ENCODE measurements at regions not wholly inside any gene's neighbourhood (a gene's known extent, or its start where the extent isn't known, plus 50 kb on each side); places are given as distances from the start of the nearest gene placed in this dataset.

DNA sequence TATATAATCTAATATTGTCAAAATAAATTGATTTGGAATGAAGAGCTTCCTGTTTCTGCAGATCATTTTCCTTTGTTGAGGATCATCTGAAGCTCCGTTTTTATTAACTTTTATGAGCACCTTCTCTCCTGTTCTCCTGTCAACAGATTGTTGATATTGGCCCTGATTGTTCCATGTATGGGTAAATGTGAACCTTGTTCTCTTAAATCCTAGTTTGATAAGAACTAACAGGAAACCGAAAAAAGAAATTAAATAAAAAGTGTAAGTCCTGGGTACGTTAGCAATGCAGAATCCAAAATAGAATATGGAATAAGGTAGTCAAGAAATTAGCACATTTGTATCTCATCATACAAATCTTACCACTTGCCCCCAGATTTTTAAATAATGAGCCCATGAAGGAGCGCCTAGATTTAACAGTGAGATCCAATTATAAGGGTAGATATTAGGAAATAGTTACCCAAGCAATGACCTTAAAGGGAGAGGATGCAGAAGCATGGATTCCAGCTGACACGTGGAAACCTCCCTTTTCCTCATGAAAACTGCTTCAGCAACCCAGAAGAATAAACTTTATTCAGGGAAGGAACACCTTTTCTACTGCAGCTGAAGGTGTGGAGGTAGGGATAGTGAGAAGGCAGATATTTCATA is 80.8 kb upstream of the PIK3R1 start:
- intact Hi-C loops (cut with DNase I, micrococcal nuclease) = no loop called here
- ChIA-PET POLR2A (no interaction called here), CTCF (no interaction called here)
- H3K4me1 ChIP-seq (ENCODE audit: insufficient read depth, low read length) = no peaks in the 10 kb centered on the region
- no peaks in the 10 kb centered on the region for H3K36me3 ChIP-seq (ENCODE audit: insufficient read depth, low read length)
- Mint-ChIP-seq H3K27me3 (peaks cover 10% of the 10 kb centered on the region), H3K36me3 (ENCODE audit: low read depth) (no peaks in the 10 kb centered on the region), H3K27ac (no peak overlapping the region), H3K4me3 (no peak overlapping the region), H3K9me3 (no peaks in the 10 kb centered on the region), H3K4me1 (ENCODE audit: low read depth) (no peaks in the 10 kb centered on the region)
- TF ChIP-seq, protein P1, sequence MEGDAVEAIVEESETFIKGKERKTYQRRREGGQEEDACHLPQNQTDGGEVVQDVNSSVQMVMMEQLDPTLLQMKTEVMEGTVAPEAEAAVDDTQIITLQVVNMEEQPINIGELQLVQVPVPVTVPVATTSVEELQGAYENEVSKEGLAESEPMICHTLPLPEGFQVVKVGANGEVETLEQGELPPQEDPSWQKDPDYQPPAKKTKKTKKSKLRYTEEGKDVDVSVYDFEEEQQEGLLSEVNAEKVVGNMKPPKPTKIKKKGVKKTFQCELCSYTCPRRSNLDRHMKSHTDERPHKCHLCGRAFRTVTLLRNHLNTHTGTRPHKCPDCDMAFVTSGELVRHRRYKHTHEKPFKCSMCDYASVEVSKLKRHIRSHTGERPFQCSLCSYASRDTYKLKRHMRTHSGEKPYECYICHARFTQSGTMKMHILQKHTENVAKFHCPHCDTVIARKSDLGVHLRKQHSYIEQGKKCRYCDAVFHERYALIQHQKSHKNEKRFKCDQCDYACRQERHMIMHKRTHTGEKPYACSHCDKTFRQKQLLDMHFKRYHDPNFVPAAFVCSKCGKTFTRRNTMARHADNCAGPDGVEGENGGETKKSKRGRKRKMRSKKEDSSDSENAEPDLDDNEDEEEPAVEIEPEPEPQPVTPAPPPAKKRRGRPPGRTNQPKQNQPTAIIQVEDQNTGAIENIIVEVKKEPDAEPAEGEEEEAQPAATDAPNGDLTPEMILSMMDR (IDR thresholded peaks at IDR 0.05) = no peak
- no peak for ATAC-seq (ENCODE audit: poor library complexity)
- DNase-seq = no peak
- H3K4me3 ChIP-seq (ENCODE audit: low read length) = no peak overlapping the region
- H3K9me3 ChIP-seq (ENCODE audit: control insufficient read depth in 1 of 2, insufficient read depth in 1 of 2, low read length in 2 of 2) = no peaks in the 10 kb centered on the region
- H3K27me3 ChIP-seq (ENCODE audit: control insufficient read depth in 1 of 2, insufficient read depth in 2 of 2, low read length in 2 of 2) = no peaks in the 10 kb centered on the region
- H3K27ac ChIP-seq (ENCODE audit: low read depth in 1 of 2, low read length in 2 of 2) = no peak overlapping the region

- Mint-ChIP-seq H3K27ac (no peak overlapping the region), H3K4me1 (ENCODE audit: low read depth) (no peaks in the 10 kb centered on the region), H3K36me3 (ENCODE audit: low read depth) (no peaks in the 10 kb centered on the region), H3K4me3 (no peak overlapping the region), H3K27me3 (peaks cover 10% of the 10 kb centered on the region), H3K9me3 (no peaks in the 10 kb centered on the region)
- H3K4me3 ChIP-seq (ENCODE audit: low read length) = no peak overlapping the region
- intact Hi-C loops (cut with DNase I, micrococcal nuclease) = no loop called here
- H3K27me3 ChIP-seq (ENCODE audit: control insufficient read depth in 1 of 2, insufficient read depth in 2 of 2, low read length in 2 of 2) = no peaks in the 10 kb centered on the region
- POLR2A ChIA-PET = no interaction called here
- H3K36me3 ChIP-seq (ENCODE audit: insufficient read depth, low read length) = no peaks in the 10 kb centered on the region
- no peaks in the 10 kb centered on the region for H3K9me3 ChIP-seq (ENCODE audit: control insufficient read depth in 1 of 2, insufficient read depth in 1 of 2, low read length in 2 of 2)
- CTCF ChIA-PET = no interaction called here
- ATAC-seq (ENCODE audit: poor library complexity) = no peak
- no peaks in the 10 kb centered on the region for H3K4me1 ChIP-seq (ENCODE audit: insufficient read depth, low read length)
- no peak overlapping the region for H3K27ac ChIP-seq (ENCODE audit: low read depth in 1 of 2, low read length in 2 of 2)
- TF ChIP-seq, protein P1 (IDR thresholded peaks at IDR 0.05) = no peak
- no peak for DNase-seq
These were observed 81.4 kb upstream of the PIK3R1 start for GRCh38 chr5:68134033-68134668.

GRCh38 chr5:68130253-68130652 is 85.3 kb upstream of the PIK3R1 start:
- no peaks in the 10 kb centered on the region for H3K27me3 ChIP-seq (ENCODE audit: control insufficient read depth in 1 of 2, insufficient read depth in 2 of 2, low read length in 2 of 2)
- DNase-seq = no peak
- POLR2A ChIA-PET = no interaction called here

More at GRCh38 chr5:68130253-68130652, 85.3 kb upstream of the PIK3R1 start:
- H3K4me1 Mint-ChIP-seq (ENCODE audit: low read depth) = peaks cover 7% of the 10 kb centered on the region
- no peak overlapping the region for H3K27ac Mint-ChIP-seq
- H3K36me3 ChIP-seq (ENCODE audit: insufficient read depth, low read length) = no peaks in the 10 kb centered on the region
- CTCF ChIA-PET = no interaction called here
- H3K9me3 Mint-ChIP-seq = no peaks in the 10 kb centered on the region
- H3K4me3 ChIP-seq (ENCODE audit: low read length) = no peak overlapping the region
- no peaks in the 10 kb centered on the region for H3K4me1 ChIP-seq (ENCODE audit: insufficient read depth, low read length)
- ATAC-seq (ENCODE audit: poor library complexity) = no peak
- TF ChIP-seq, protein P1 (IDR thresholded peaks at IDR 0.05) = no peak
- H3K9me3 ChIP-seq (ENCODE audit: control insufficient read depth in 1 of 2, insufficient read depth in 1 of 2, low read length in 2 of 2) = no peaks in the 10 kb centered on the region
- H3K27ac ChIP-seq (ENCODE audit: low read depth in 1 of 2, low read length in 2 of 2) = no peak overlapping the region
- H3K4me3 Mint-ChIP-seq = no peak overlapping the region
- intact Hi-C loops (cut with DNase I, micrococcal nuclease) = no loop called here
- no peaks in the 10 kb centered on the region for H3K36me3 Mint-ChIP-seq (ENCODE audit: low read depth)
- H3K27me3 Mint-ChIP-seq = peaks cover 10% of the 10 kb centered on the region

Measured in CD4-positive, alpha-beta T cell (primary cell).